PC-3 (cell line): ENCODE measurements at regions not wholly inside any gene's neighbourhood (a gene's known extent, or its start where the extent isn't known, plus 50 kb on each side); places are given as distances from the start of the nearest gene placed in this dataset.

Experiments
- ATAC-seq: fragments of 200-7000 bp; cut with Tn5 transposase; 2 replicates; pipeline ENCODE4 v1.9.1; 2020; ENCODE audit warnings: mild to moderate bottlenecking, moderate library complexity
- BruUV-seq: library from RNA; stranded (reverse); fragments of 400-500 nt; replicated peaks from 2 replicates; lab custom pipeline; 2021; lab: Mats Ljungman, UMichigan
- CTCF ChIA-PET: fragments of 300-600 bp; sonication (Branson Sonifier 250); formaldehyde crosslinking; loops from one replicate; lab custom pipeline; 2022; ENCODE audit warnings: antibody characterized with exemption; lab: Charles Lee
- POLR2A ChIA-PET: fragments of 300-600 bp; sonication (Branson Sonifier 250); formaldehyde crosslinking; loops from one replicate; lab custom pipeline; 2022; ENCODE audit warnings: antibody characterized with exemption; ENCODE audit not compliant: unreplicated experiment; lab: Charles Lee
- DNase-seq: peaks from one replicate; pipeline ENCODE4 v3.0.0-alpha.2; 2015
- H2AFZ ChIP-seq: fragments of 300-600 bp; sonication (generic); 2 replicates; pipeline ENCODE4 v1.6.0; 2016; ENCODE audit warnings: antibody characterized with exemption, low read length
- H3F3A ChIP-seq: fragments of 300-600 bp; sonication (generic); one replicate; pipeline ENCODE4 v1.6.0; 2017; ENCODE audit warnings: antibody characterized with exemption, low read length, control low read depth, mild to moderate bottlenecking; ENCODE audit not compliant: unreplicated experiment
- H3K27ac ChIP-seq: fragments of 300-600 bp; sonication (generic); 2 replicates; pipeline ENCODE4 v1.5.1; 2016; ENCODE audit warnings: mild to moderate bottlenecking, low read length
- H3K27me3 ChIP-seq: fragments of 300-600 bp; sonication (generic); 2 replicates; pipeline ENCODE4 v1.6.1; 2016; ENCODE audit warnings: low read length, mixed read lengths
- H3K36me3 ChIP-seq: fragments of 300-600 bp; sonication (generic); 2 replicates; pipeline ENCODE4 v1.6.1; 2016; ENCODE audit warnings: low read depth, mixed run types, low read length, mixed read lengths
- H3K4me1 ChIP-seq: fragments of 300-600 bp; sonication (generic); 2 replicates; pipeline ENCODE4 v1.5.1; 2016; ENCODE audit warnings: low read length; ENCODE audit not compliant: insufficient read depth
- H3K4me2 ChIP-seq: fragments of 300-600 bp; sonication (generic); 2 replicates; pipeline ENCODE4 v1.6.0; 2016; ENCODE audit warnings: low read length
- H3K4me3 ChIP-seq: fragments of 300-600 bp; sonication (generic); 2 replicates; pipeline ENCODE4 v1.5.1; 2016; ENCODE audit warnings: mild to moderate bottlenecking, low read length, mixed read lengths
- H3K79me2 ChIP-seq: fragments of 300-600 bp; sonication (generic); 2 replicates; pipeline ENCODE4 v1.6.1; 2017; ENCODE audit warnings: low read length, mixed read lengths
- H3K9ac ChIP-seq: fragments of 300-600 bp; sonication (generic); 2 replicates; pipeline ENCODE4 v1.6.0; 2016; ENCODE audit warnings: mild to moderate bottlenecking, low read length
- H3K9me2 ChIP-seq: fragments of 300-600 bp; sonication (generic); replicated peaks from 2 replicates; pipeline ENCODE4 v1.6.1; 2016; ENCODE audit warnings: mixed run types, low read length, mixed read lengths
- H3K9me3 ChIP-seq: fragments of 300-600 bp; sonication (generic); 2 replicates; pipeline ENCODE4 v1.6.1; 2016; ENCODE audit warnings: low read length, mixed read lengths
- H4K20me1 ChIP-seq: fragments of 300-600 bp; sonication (generic); 2 replicates; pipeline ENCODE4 v1.6.1; 2016; ENCODE audit warnings: low read length, mixed read lengths
- CTCF ChIP-seq: fragments of 300-600 bp; sonication (generic); conservative IDR thresholded peaks from 2 replicates; pipeline ENCODE4 v1.5.1; 2017; ENCODE audit warnings: antibody characterized with exemption, low read depth, mild to moderate bottlenecking, low read length
- EZH2 ChIP-seq: fragments of 300-600 bp; sonication (generic); IDR thresholded peaks from one replicate; pipeline ENCODE4 v1.6.1; 2017; ENCODE audit warnings: antibody characterized with exemption, mild to moderate bottlenecking, low read length; ENCODE audit not compliant: unreplicated experiment
- EZH2phosphoT487 ChIP-seq: fragments of 300-600 bp; sonication (generic); IDR thresholded peaks from 2 replicates; pipeline ENCODE4 v1.6.1; 2018; ENCODE audit warnings: mild to moderate bottlenecking, antibody characterized with exemption, low read length, borderline replicate concordance
- intact Hi-C: fragments of 100-400 bp; cut with micrococcal nuclease; formaldehyde crosslinking; loops from 2 replicates; pipeline ENCODE4 v1.9.0; 2023

GRCh38 chr11:71330349-71330748 is 78.0 kb upstream of the SHANK2 start:
- Histone ChIP-seq H2AFZ (no peak overlapping the region), H3K9me3 (peaks cover 14% of the 10 kb centered on the region; the same call in 1 of the 2 replicates), H3K36me3 (no peaks in the 10 kb centered on the region), H3K9me2 (no peaks in the 10 kb centered on the region), H3F3A (no peaks in the 10 kb centered on the region), H4K20me1 (no peaks in the 10 kb centered on the region), H3K9ac (no peak overlapping the region), H3K4me3 (no peak overlapping the region), H3K4me1 (no peaks in the 10 kb centered on the region), H3K4me2 (no peak overlapping the region), H3K79me2 (no peaks in the 10 kb centered on the region), H3K27me3 (no peaks in the 10 kb centered on the region), H3K27ac (no peak overlapping the region)
- no TSS peak for BruUV-seq
- ChIA-PET CTCF (no interaction called here), POLR2A (no interaction called here)
- intact Hi-C loops = no loop called here
- DNase-seq (no peak), ATAC-seq (no peak)
- no peak for TF ChIP-seq CTCF

- ChIA-PET POLR2A (interaction anchor here (0.5 kb wide), 1 partner anchor 41 kb away, joined by 4 read pairs; no protein-coding TSS in a partner anchor), CTCF (no interaction called here)
- no TSS peak for BruUV-seq
- H3F3A ChIP-seq = no peaks in the 10 kb centered on the region
- H3K27me3 ChIP-seq = no peaks in the 10 kb centered on the region
- peaks cover 14% of the 10 kb centered on the region; the same call in 1 of the 2 replicates for H3K9me3 ChIP-seq
- no peak overlapping the region for H3K4me2 ChIP-seq
- no peaks in the 10 kb centered on the region for H3K36me3 ChIP-seq
- intact Hi-C loops = loop anchor here (1.0 to 2.0 kb wide), 3 partner anchors 77 to 243 kb away; partner anchors contain the start of gene SHANK2
- H3K9ac ChIP-seq = no peak overlapping the region
- DNase-seq = no peak
- no peaks in the 10 kb centered on the region for H3K4me1 ChIP-seq
- H3K27ac ChIP-seq = no peak overlapping the region
- no peak overlapping the region for H3K4me3 ChIP-seq
- no peak for ATAC-seq
- TF ChIP-seq EZH2 (no peak), CTCF (no peak), EZH2phosphoT487 (no peak)
- H3K79me2 ChIP-seq = no peaks in the 10 kb centered on the region
- no peaks in the 10 kb centered on the region for H3K9me2 ChIP-seq
- H2AFZ ChIP-seq = no peak overlapping the region
- no peaks in the 10 kb centered on the region for H4K20me1 ChIP-seq
Observed at GRCh38 chr11:71329786-71330185, 77.4 kb upstream of the SHANK2 start.

- Histone ChIP-seq H2AFZ (no peak overlapping the region), H3K9me2 (no peaks in the 10 kb centered on the region), H3K36me3 (no peaks in the 10 kb centered on the region), H3K4me1 (no peaks in the 10 kb centered on the region), H3K79me2 (no peaks in the 10 kb centered on the region), H3K27ac (no peak overlapping the region), H3K9ac (no peak overlapping the region), H3K4me2 (no peak overlapping the region), H3K9me3 (peaks cover 14% of the 10 kb centered on the region; the same call in 1 of the 2 replicates), H4K20me1 (no peaks in the 10 kb centered on the region), H3F3A (no peaks in the 10 kb centered on the region), H3K4me3 (no peak overlapping the region), H3K27me3 (no peaks in the 10 kb centered on the region)
- intact Hi-C loops = loop anchor here (1.0 to 2.0 kb wide), 3 partner anchors 76 to 243 kb away; partner anchors contain the start of gene SHANK2
- no peak for DNase-seq
- ATAC-seq = no peak; the same call in 1 of the 2 replicates
- BruUV-seq = no TSS peak
- ChIA-PET CTCF (interaction anchor here (0.6 to 1.9 kb wide), 8 partner anchors 30 to 254 kb away, joined by 3 to 45 read pairs (median 10); partner anchors contain the start of gene SHANK2), POLR2A (interaction anchor here (0.5 kb wide), 1 partner anchor 40 kb away, joined by 4 read pairs; no protein-coding TSS in a partner anchor)
- TF ChIP-seq EZH2phosphoT487 = no peak
- no peak for TF ChIP-seq CTCF
- TF ChIP-seq EZH2 = no peak
Observed at GRCh38 chr11:71329165-71329510, 76.8 kb upstream of the SHANK2 start.
